GM13976 (cell line): ENCODE measurements at regions not wholly inside any gene's neighbourhood (a gene's known extent, or its start where the extent isn't known, plus 50 kb on each side); places are given as distances from the start of the nearest gene placed in this dataset.

Source experiments
- DNase-seq: peaks from one replicate; pipeline ENCODE4 v3.0.0; 2012; ENCODE audit warnings: low spot score
- in situ Hi-C: fragments of 300-500 bp; cut with MboI; formaldehyde crosslinking; loops from one replicate; pipeline ENCODE4 v1.12.0; 2022; ENCODE audit warnings: low sequenced_read_pairs, mixed read lengths, inconsistent platforms; ENCODE audit not compliant: unreplicated experiment
- TF ChIP-seq, protein P1 (sequence below): IDR thresholded peaks from 2 replicates; pipeline ENCODE4 v1.5.1; 2012; ENCODE audit warnings: borderline replicate concordance, mild to moderate bottlenecking; ENCODE audit not compliant: insufficient read depth; ENCODE audit errors: extremely low read depth, missing control alignments, control extremely low read depth

DNA sequence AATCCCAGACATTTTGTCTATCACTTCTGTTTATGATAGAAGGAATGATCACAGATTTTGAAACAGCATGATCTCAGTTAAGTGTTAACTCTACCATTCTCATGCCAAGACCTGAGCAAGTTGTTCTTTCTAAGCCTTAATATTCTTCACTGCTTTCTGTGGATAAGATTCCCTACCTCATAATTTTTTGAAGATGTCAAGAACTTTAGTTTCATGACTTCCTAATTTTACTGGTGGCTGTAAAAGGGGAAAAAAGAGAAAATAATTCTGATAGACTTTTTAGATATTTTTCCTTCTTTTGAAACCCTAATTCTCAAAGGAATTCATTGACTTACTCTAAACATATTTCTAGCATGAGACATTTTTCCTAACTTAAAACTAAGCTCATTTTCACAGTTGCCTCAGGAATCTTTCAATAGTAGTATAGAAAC is 520.0 kb upstream of the LUZP2 start:
- no peak for DNase-seq
- TF ChIP-seq, protein P1, sequence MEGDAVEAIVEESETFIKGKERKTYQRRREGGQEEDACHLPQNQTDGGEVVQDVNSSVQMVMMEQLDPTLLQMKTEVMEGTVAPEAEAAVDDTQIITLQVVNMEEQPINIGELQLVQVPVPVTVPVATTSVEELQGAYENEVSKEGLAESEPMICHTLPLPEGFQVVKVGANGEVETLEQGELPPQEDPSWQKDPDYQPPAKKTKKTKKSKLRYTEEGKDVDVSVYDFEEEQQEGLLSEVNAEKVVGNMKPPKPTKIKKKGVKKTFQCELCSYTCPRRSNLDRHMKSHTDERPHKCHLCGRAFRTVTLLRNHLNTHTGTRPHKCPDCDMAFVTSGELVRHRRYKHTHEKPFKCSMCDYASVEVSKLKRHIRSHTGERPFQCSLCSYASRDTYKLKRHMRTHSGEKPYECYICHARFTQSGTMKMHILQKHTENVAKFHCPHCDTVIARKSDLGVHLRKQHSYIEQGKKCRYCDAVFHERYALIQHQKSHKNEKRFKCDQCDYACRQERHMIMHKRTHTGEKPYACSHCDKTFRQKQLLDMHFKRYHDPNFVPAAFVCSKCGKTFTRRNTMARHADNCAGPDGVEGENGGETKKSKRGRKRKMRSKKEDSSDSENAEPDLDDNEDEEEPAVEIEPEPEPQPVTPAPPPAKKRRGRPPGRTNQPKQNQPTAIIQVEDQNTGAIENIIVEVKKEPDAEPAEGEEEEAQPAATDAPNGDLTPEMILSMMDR, result no peak
- in situ Hi-C loops, result no loop called here

DNA sequence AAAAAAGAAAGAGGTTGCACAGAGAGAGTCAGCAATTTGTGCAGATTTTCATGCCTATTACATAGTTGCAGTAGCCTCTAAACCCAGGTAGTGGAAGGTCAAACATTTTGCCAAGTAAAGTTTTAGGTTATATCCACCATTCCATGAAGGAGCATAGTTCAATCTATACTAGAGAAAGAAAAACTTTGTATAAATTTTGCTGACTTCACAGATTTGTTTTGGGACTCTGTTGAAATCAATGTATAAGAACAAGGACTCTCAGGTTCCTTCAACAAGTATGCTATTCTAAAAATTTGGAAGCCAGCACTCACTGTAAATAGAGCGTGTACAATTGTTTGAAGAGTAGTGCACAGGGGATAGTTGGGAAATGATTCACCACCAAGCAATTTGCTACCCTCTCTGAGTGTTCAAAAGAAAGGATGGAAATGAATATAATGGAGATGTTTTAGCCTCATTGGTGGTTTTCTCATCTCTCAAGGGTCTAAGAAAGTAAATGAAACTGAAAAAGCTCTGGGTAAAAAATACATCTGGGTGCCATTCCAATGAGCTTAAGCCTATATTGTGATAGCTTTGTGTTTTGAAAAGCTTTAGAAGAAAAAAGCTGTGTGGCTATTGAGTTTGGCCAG is 508.4 kb upstream of the LUZP2 start:
- in situ Hi-C loops, result no loop called here
- DNase-seq, result no peak
- TF ChIP-seq, protein P1, result no peak

DNA sequence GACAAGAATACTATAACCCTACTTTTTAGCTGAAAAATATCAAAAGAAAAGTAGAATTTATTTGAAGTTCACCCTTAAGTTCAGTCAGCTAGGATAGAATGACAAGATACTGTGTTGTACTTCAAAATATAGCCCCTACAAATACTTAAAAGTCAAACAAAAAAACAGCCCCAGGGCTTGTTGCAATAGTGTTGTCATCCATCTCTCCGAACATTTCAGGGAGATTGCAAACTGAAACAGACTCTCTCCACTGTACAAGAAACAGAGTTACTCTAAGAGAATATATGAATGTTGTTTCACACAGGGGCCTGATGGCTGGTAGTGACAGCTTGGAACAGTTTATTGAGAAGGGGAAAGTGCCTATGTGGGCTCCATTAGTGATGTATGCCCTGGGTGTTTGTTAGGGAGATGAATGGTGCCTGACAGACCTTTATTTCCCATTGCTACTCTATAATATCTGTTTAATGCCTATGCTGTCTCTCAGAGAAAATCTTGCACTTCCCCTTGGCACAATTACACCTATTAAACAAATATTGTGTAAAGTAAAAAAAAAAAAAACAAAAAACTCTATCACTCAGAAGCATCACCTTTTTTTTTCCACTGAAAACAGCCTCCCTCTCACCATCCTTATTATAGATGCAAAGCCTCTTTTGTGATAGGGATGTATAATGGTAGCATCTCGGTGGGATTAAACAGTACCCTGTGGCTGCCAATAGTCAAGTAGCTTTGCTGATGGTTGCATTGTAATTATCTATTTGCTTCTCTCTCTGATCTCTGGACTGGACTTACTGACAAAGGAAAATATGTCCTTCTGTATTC is 506.3 kb upstream of the LUZP2 start:
- DNase-seq, result no peak
- in situ Hi-C loops, result no loop called here
- TF ChIP-seq, protein P1, result no peak

DNA sequence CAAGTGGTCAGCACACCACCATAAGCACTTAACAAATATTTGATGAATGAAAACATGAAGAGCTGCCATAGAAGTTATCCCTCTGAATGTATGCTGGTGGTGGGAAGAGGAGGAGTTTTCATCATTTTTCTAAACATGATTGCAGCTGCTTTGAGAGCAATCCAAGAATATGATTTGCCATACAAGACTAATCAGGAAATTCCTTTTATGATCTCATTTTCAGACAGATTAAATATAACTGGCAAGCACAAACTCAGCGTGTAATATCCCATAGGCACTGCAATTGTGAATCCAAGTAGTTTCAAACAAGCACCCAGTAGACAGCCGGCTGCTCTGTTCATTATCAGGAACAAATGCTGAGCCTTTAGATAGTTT is 505.7 kb upstream of the LUZP2 start:
- in situ Hi-C loops, result no loop called here
- no peak for DNase-seq
- TF ChIP-seq, protein P1, result no peak

DNA sequence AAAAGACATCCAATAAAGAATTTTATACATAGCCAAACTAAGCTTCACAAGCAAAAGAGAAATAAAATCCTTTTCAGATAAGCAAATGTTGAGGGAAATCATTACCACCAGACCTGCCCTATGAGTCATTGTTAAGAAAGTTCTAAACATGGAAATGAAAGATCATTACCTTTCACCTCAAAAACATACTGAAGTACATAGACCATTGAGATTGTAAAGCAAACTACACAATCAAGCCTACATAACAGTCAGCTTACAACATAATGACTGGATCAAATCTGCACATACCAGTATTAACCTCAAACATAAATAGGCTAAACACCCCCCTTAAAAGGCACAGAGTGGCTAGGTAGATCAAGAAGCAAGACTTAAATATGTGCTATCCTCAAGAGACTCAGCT is 501.0 kb upstream of the LUZP2 start:
- in situ Hi-C loops, result no loop called here
- no peak for DNase-seq
- TF ChIP-seq, protein P1, result no peak

DNA sequence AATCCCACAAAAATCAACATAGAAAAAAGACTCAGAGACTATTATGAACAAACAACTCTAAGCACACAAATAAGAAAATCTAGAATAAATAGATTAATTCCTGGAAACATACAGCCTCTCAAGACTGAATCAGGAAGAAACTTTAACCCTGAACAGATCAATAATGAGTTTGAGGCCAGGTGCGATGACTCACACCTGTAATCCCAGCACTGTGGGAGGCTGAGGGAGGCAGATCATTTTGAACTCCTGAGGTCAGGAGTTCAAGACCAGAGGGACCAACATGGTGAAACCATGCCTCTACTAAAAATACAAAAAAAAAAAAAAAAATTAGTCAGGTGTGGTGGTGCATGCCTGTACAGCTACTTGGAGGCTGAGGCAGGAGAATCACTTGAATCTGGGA is 499.5 kb upstream of the LUZP2 start:
- TF ChIP-seq, protein P1, result no peak

More for the DNA sequence above, 499.5 kb upstream of the LUZP2 start:
- no peak for DNase-seq
- in situ Hi-C loops, result no loop called here
